OCI-LY3 (cell line): ENCODE measurements at regions not wholly inside any gene's neighbourhood (a gene's known extent, or its start where the extent isn't known, plus 50 kb on each side); places are given as distances from the start of the nearest gene placed in this dataset.
A peak's percentile ranks its signal among the peaks of the same experiment; 100 is the strongest.

Experiments used
- H2AFZ ChIP-seq: fragments of 200-600, 300-600 bp; shearing (Covaris generic); 2 replicates; pipeline ENCODE4 v1.6.0; 2014; ENCODE audit warnings: antibody characterized with exemption, low read depth, low read length
- H3K27ac ChIP-seq: fragments of 200-600, 300-600 bp; sonication (generic); 2 replicates; pipeline ENCODE4 v1.5.1; 2014; ENCODE audit warnings: mild to moderate bottlenecking, low read length, moderate library complexity, mixed read lengths
- H3K27me3 ChIP-seq: fragments of 200-600, 300-600 bp; sonication (generic); 2 replicates; pipeline ENCODE4 v1.6.1; 2014; ENCODE audit warnings: low read depth, low read length, mixed read lengths
- H3K36me3 ChIP-seq: fragments of 200-600, 300-600 bp; sonication (generic); replicated peaks from 2 replicates; pipeline ENCODE3; 2014; ENCODE audit warnings: low read depth, low read length, mixed read lengths
- H3K4me1 ChIP-seq: fragments of 300-600, 200-600 bp; sonication (generic); 2 replicates; pipeline ENCODE4 v1.6.1; 2014; ENCODE audit warnings: low read length, mixed read lengths
- H3K4me2 ChIP-seq: fragments of 200-600, 300-600 bp; sonication (generic); 2 replicates; pipeline ENCODE4 v1.6.1; 2014; ENCODE audit warnings: low read length, mixed read lengths
- H3K4me3 ChIP-seq: fragments of 300-600, 200-600 bp; sonication (generic); 2 replicates; pipeline ENCODE4 v1.5.1; 2014; ENCODE audit warnings: antibody characterized with exemption, mild to moderate bottlenecking, low read length, moderate library complexity
- H3K79me2 ChIP-seq: fragments of 300-600, 200-600 bp; shearing (Covaris generic); 2 replicates; pipeline ENCODE4 v1.6.1; 2014; ENCODE audit warnings: mild to moderate bottlenecking, low read length, mixed read lengths
- H3K9ac ChIP-seq: fragments of 300-600, 200-600 bp; shearing (Covaris generic); 2 replicates; pipeline ENCODE4 v1.6.0; 2014; ENCODE audit warnings: mild to moderate bottlenecking, low read length, moderate library complexity
- H3K9me3 ChIP-seq: fragments of 200-600, 300-600 bp; shearing (Covaris generic); 2 replicates; pipeline ENCODE4 v1.6.1; 2014; ENCODE audit warnings: low read length, mixed read lengths; ENCODE audit not compliant: insufficient read depth
- H4K20me1 ChIP-seq: fragments of 200-600, 300-600 bp; sonication (generic); 2 replicates; pipeline ENCODE4 v1.6.1; 2016; ENCODE audit warnings: low read length, mixed read lengths; ENCODE audit not compliant: insufficient read depth
- CTCF ChIP-seq: fragments of 200-600, 300-600 bp; sonication (generic); IDR thresholded peaks from 2 replicates; pipeline ENCODE4 v1.5.1; 2014; ENCODE audit warnings: antibody characterized with exemption, low read length, low read depth
- EZH2phosphoT487 ChIP-seq: fragments of 200-600 bp; shearing (Covaris generic); IDR thresholded peaks from 2 replicates; pipeline ENCODE4 v1.6.1; 2018; ENCODE audit warnings: antibody characterized with exemption, mixed run types, low read depth

GRCh38 chr14:71751264-71751663, 181.0 kb upstream of the RGS6 start:
- H3K4me3 ChIP-seq: no peak overlapping the region
- H3K9ac ChIP-seq: no peak overlapping the region
- no peak overlapping the region for H3K4me2 ChIP-seq
- no peaks in the 10 kb centered on the region for H3K79me2 ChIP-seq
- peaks cover 8% of the 10 kb centered on the region for H3K4me1 ChIP-seq
- H3K27ac ChIP-seq: no peak overlapping the region
- no peaks in the 10 kb centered on the region for H4K20me1 ChIP-seq
- H3K27me3 ChIP-seq: no peaks in the 10 kb centered on the region
- H2AFZ ChIP-seq: no peak overlapping the region
- no peak for TF ChIP-seq EZH2phosphoT487
- no peak for TF ChIP-seq CTCF
- peaks cover 14% of the 10 kb centered on the region; the same call in 1 of the 2 replicates for H3K9me3 ChIP-seq
- peaks cover 3% of the 10 kb centered on the region for H3K36me3 ChIP-seq

- H3K27ac ChIP-seq: no peak overlapping the region
- H3K36me3 ChIP-seq: peaks cover 3% of the 10 kb centered on the region
- peaks cover 14% of the 10 kb centered on the region for H3K4me1 ChIP-seq
- no peaks in the 10 kb centered on the region for H4K20me1 ChIP-seq
- no peaks in the 10 kb centered on the region for H3K79me2 ChIP-seq
- H3K9ac ChIP-seq: no peak overlapping the region
- no peak for TF ChIP-seq EZH2phosphoT487
- TF ChIP-seq CTCF: no peak
- peaks cover 13% of the 10 kb centered on the region; the same call in 1 of the 2 replicates for H3K9me3 ChIP-seq
- H3K4me3 ChIP-seq: peak overlapping the region; percentile 68; the same call in 1 of the 2 replicates
- H3K27me3 ChIP-seq: no peaks in the 10 kb centered on the region
- peak overlapping the region; percentile 85 for H3K4me2 ChIP-seq
- no peak overlapping the region for H2AFZ ChIP-seq
These were observed 180.0 kb upstream of the RGS6 start for GRCh38 chr14:71752111-71752738.

- peak overlapping the region; percentile 37; the same call in 1 of the 2 replicates for H3K9ac ChIP-seq
- peak overlapping the region; percentile 85 for H3K4me2 ChIP-seq
- no peaks in the 10 kb centered on the region for H3K79me2 ChIP-seq
- peak overlapping the region; percentile 68 for H3K4me3 ChIP-seq
- H3K9me3 ChIP-seq: peaks cover 3% of the 10 kb centered on the region; the same call in 1 of the 2 replicates
- no peaks in the 10 kb centered on the region for H4K20me1 ChIP-seq
- H3K27ac ChIP-seq: no peak overlapping the region
- no peaks in the 10 kb centered on the region for H3K36me3 ChIP-seq
- peaks cover 24% of the 10 kb centered on the region for H3K4me1 ChIP-seq
- H2AFZ ChIP-seq: peak overlapping the region; percentile 94
- H3K27me3 ChIP-seq: no peaks in the 10 kb centered on the region
- TF ChIP-seq CTCF (peak; percentile 97), EZH2phosphoT487 (no peak)
These were observed 179.0 kb upstream of the RGS6 start for GRCh38 chr14:71753126-71753830.

GRCh38 chr14:71753976-71754375, 178.3 kb upstream of the RGS6 start:
- TF ChIP-seq CTCF (no peak), EZH2phosphoT487 (no peak)
- Histone ChIP-seq H3K27ac (no peak overlapping the region), H2AFZ (no peak overlapping the region), H4K20me1 (no peaks in the 10 kb centered on the region), H3K27me3 (no peaks in the 10 kb centered on the region), H3K9ac (no peak overlapping the region), H3K4me1 (peaks cover 28% of the 10 kb centered on the region), H3K79me2 (no peaks in the 10 kb centered on the region), H3K4me2 (no peak overlapping the region), H3K36me3 (no peaks in the 10 kb centered on the region), H3K4me3 (no peak overlapping the region), H3K9me3 (no peaks in the 10 kb centered on the region)
